ENCODE measurements at regions not wholly inside any gene's neighbourhood (a gene's known extent, or its start where the extent isn't known, plus 50 kb on each side); places are given as distances from the start of the nearest gene placed in this dataset.

- TF ChIP-seq CTCF (IDR thresholded peaks at IDR 0.05; ENCODE audit: insufficient read depth, low read length, poor library complexity, severe bottlenecking): no peak
- DNase-seq (ENCODE audit: low read depth): no peak
- Histone ChIP-seq H3K4me3 (ENCODE audit: low read depth, low read length) (no peak overlapping the region), H3K27me3 (ENCODE audit: control insufficient read depth, insufficient read depth, low read length) (no peaks in the 10 kb centered on the region), H3K36me3 (ENCODE audit: control insufficient read depth, insufficient read depth, low read length) (no peaks in the 10 kb centered on the region)
Measured at GRCh38 chr4:52198294-52198693, 147.2 kb downstream of the SPATA18 start.

- no peak overlapping the region for H3K4me3 ChIP-seq (ENCODE audit: low read depth, low read length)
- no peaks in the 10 kb centered on the region for H3K27me3 ChIP-seq (ENCODE audit: control insufficient read depth, insufficient read depth, low read length)
- DNase-seq (ENCODE audit: low read depth): no peak
- no peak for TF ChIP-seq CTCF (IDR thresholded peaks at IDR 0.05; ENCODE audit: insufficient read depth, low read length, poor library complexity, severe bottlenecking)
- H3K36me3 ChIP-seq (ENCODE audit: control insufficient read depth, insufficient read depth, low read length): no peaks in the 10 kb centered on the region
Measured at GRCh38 chr4:52199574-52200338, 148.7 kb downstream of the SPATA18 start.

- TF ChIP-seq CTCF (IDR thresholded peaks at IDR 0.05; ENCODE audit: insufficient read depth, low read length, poor library complexity, severe bottlenecking): no peak
- H3K36me3 ChIP-seq (ENCODE audit: control insufficient read depth, insufficient read depth, low read length): no peaks in the 10 kb centered on the region
- DNase-seq (ENCODE audit: low read depth): no peak
Measured at GRCh38 chr4:52200339-52200725, 149.2 kb downstream of the SPATA18 start.

GRCh38 chr4:52201715-52202114 is 150.6 kb downstream of the SPATA18 start:
- Histone ChIP-seq H3K4me3 (ENCODE audit: low read depth, low read length) (no peak overlapping the region), H3K36me3 (ENCODE audit: control insufficient read depth, insufficient read depth, low read length) (no peaks in the 10 kb centered on the region), H3K27me3 (ENCODE audit: control insufficient read depth, insufficient read depth, low read length) (no peaks in the 10 kb centered on the region)
- no peak for TF ChIP-seq CTCF (IDR thresholded peaks at IDR 0.05; ENCODE audit: insufficient read depth, low read length, poor library complexity, severe bottlenecking)
- DNase-seq (ENCODE audit: low read depth): no peak

More at GRCh38 chr4:52200339-52200725, 149.2 kb downstream of the SPATA18 start:
- Histone ChIP-seq H3K27me3 (ENCODE audit: control insufficient read depth, insufficient read depth, low read length) (no peaks in the 10 kb centered on the region), H3K4me3 (ENCODE audit: low read depth, low read length) (no peak overlapping the region)

GRCh38 chr4:52202251-52202779 is 151.2 kb downstream of the SPATA18 start:
- no peak for DNase-seq (ENCODE audit: low read depth)
- H3K36me3 ChIP-seq (ENCODE audit: control insufficient read depth, insufficient read depth, low read length): no peaks in the 10 kb centered on the region
- TF ChIP-seq CTCF (IDR thresholded peaks at IDR 0.05; ENCODE audit: insufficient read depth, low read length, poor library complexity, severe bottlenecking): no peak

GRCh38 chr4:52202931-52203330 is 151.8 kb downstream of the SPATA18 start:
- no peak for DNase-seq (ENCODE audit: low read depth)
- Histone ChIP-seq H3K36me3 (ENCODE audit: control insufficient read depth, insufficient read depth, low read length) (no peaks in the 10 kb centered on the region), H3K27me3 (ENCODE audit: control insufficient read depth, insufficient read depth, low read length) (no peaks in the 10 kb centered on the region), H3K4me3 (ENCODE audit: low read depth, low read length) (no peak overlapping the region)
- no peak for TF ChIP-seq CTCF (IDR thresholded peaks at IDR 0.05; ENCODE audit: insufficient read depth, low read length, poor library complexity, severe bottlenecking)

More at GRCh38 chr4:52202251-52202779, 151.2 kb downstream of the SPATA18 start:
- Histone ChIP-seq H3K27me3 (ENCODE audit: control insufficient read depth, insufficient read depth, low read length) (no peaks in the 10 kb centered on the region), H3K4me3 (ENCODE audit: low read depth, low read length) (no peak overlapping the region)
